T-cell (primary cell): ENCODE measurements at regions not wholly inside any gene's neighbourhood (a gene's known extent, or its start where the extent isn't known, plus 50 kb on each side); places are given as distances from the start of the nearest gene placed in this dataset.

Experiments used
- ATAC-seq, 4 experiments: fragments of 200-7000 bp in 3 of 4; fragments of 150-1000 bp in 1 of 4; cut with Tn5 transposase; replicated peaks in 1 of 4; 1 replicate in 3 of 4; 2 replicates in 1 of 4; pipeline ENCODE4 v1.10.0; 2021; ENCODE audit warnings: moderate library complexity in 3 of 4, mild to moderate bottlenecking in 2 of 4, moderate number of reproducible peaks in 1 of 4
- CTCF ChIA-PET, 2 donors: fragments of 300-600 bp; sonication (Branson Sonifier 250); formaldehyde crosslinking; loops; one replicate each; lab custom pipeline; 2022; ENCODE audit warnings: antibody characterized with exemption in 2 of 2; lab: Charles Lee
- POLR2A ChIA-PET, 2 donors: fragments of 300-600 bp; sonication (Branson Sonifier 250); formaldehyde crosslinking; loops; one replicate each; lab custom pipeline; 2022; ENCODE audit warnings: antibody characterized with exemption in 2 of 2; lab: Charles Lee
- DNase-seq, 35 experiments: peaks; one replicate each; pipeline versions ENCODE4 v3.0.0 to v3.0.0-alpha.2; 2013 to 2023
- H3K27ac ChIP-seq: one replicate; pipeline ENCODE4 v1.5.1; 2013; ENCODE audit warnings: low read length
- H3K27me3 ChIP-seq, 2 experiments: replicated peaks in 1 of 2; 1 replicate in 1 of 2; 2 replicates in 1 of 2; pipeline versions ENCODE4 v1.6.1 to v1.7.0; 2013; ENCODE audit warnings: low read length in 1 of 2, mixed read lengths in 1 of 2; ENCODE audit not compliant: control insufficient read depth in 2 of 2, insufficient read depth in 2 of 2; ENCODE audit errors: extremely low read depth in 1 of 2
- H3K36me3 ChIP-seq, 2 donors: 1 replicate in 1 of 2; 2 replicates in 1 of 2; pipeline versions ENCODE4 v1.6.1 to v1.7.0; 2013; ENCODE audit warnings: low read length in 1 of 2; ENCODE audit not compliant: control insufficient read depth in 2 of 2, insufficient read depth in 1 of 2; ENCODE audit errors: extremely low read depth in 1 of 2
- H3K4me1 ChIP-seq, 2 experiments: 1 replicate in 1 of 2; 2 replicates in 1 of 2; pipeline versions ENCODE4 v1.6.1 to v1.7.0; 2013; ENCODE audit warnings: low read length in 2 of 2, mixed read lengths in 1 of 2; ENCODE audit not compliant: insufficient read depth in 2 of 2, control insufficient read depth in 1 of 2; ENCODE audit errors: extremely low read depth in 1 of 2
- H3K4me3 ChIP-seq, 2 donors: 1 replicate in 1 of 2; 2 replicates in 1 of 2; pipeline versions ENCODE4 v1.5.1 to v1.7.0; 2013; ENCODE audit warnings: mild to moderate bottlenecking in 2 of 2, low read length in 1 of 2, moderate library complexity in 1 of 2; ENCODE audit not compliant: control insufficient read depth in 1 of 2; ENCODE audit errors: extremely low read depth in 1 of 2
- H3K9me3 ChIP-seq: 2 replicates; pipeline ENCODE4 v1.7.0; 2013
- H3K27ac Mint-ChIP-seq, 2 donors: one replicate each; pipeline ENCODE4 v1.8.0; 2020 to 2021; ENCODE audit warnings: mild to moderate bottlenecking in 2 of 2, mixed read lengths in 2 of 2
- H3K27me3 Mint-ChIP-seq, 2 donors: one replicate each; pipeline ENCODE4 v1.8.0; 2021 to 2022; ENCODE audit warnings: mixed read lengths in 2 of 2
- H3K36me3 Mint-ChIP-seq: one replicate; pipeline ENCODE4 v1.8.0; 2021; ENCODE audit warnings: mixed read lengths
- H3K4me1 Mint-ChIP-seq, 3 donors: one replicate each; pipeline ENCODE4 v1.8.0; 2020 to 2022; ENCODE audit warnings: mixed read lengths in 3 of 3, mild to moderate bottlenecking in 1 of 3
- H3K4me3 Mint-ChIP-seq, 3 donors: one replicate each; pipeline ENCODE4 v1.8.0; 2020 to 2022; ENCODE audit warnings: mild to moderate bottlenecking in 3 of 3, mixed read lengths in 3 of 3, moderate library complexity in 3 of 3
- H3K9me3 Mint-ChIP-seq, 3 donors: one replicate each; pipeline ENCODE4 v1.8.0; 2020 to 2022; ENCODE audit warnings: mixed read lengths in 3 of 3
- WGBS: methylation state at CpG from one replicate; pipeline ENCODE4 v1.1.5; 2013; ENCODE audit warnings: missing lambda C conversion rate; ENCODE audit not compliant: insufficient coverage; 5-methylcytosine and 5-hydroxymethylcytosine counted together

GRCh38 chr6:66900133-66901083 lies 1193.4 kb upstream of the EYS start:
- CTCF ChIA-PET: no interaction called here
- POLR2A ChIA-PET: no interaction called here
- no peaks in the 10 kb centered on the region for H3K36me3 ChIP-seq
- no peaks in the 10 kb centered on the region for H3K4me1 ChIP-seq
- Mint-ChIP-seq H3K36me3 (no peaks in the 10 kb centered on the region), H3K9me3 (peaks cover 0 to 24% (median 18%) of the 10 kb centered on the region in 3 donors), H3K27ac (no peak overlapping the region), H3K4me1 (no peaks in the 10 kb centered on the region), H3K27me3 (no peaks in the 10 kb centered on the region), H3K4me3 (no peak overlapping the region)
- DNase-seq: no peak
- no peak overlapping the region for H3K4me3 ChIP-seq
- ATAC-seq: no peak
- no peak overlapping the region for H3K27ac ChIP-seq
- no peaks in the 10 kb centered on the region for H3K9me3 ChIP-seq
- no peaks in the 10 kb centered on the region for H3K27me3 ChIP-seq
- 56% methylated on average over 3 of the region's 8 CpGs for WGBS

GRCh38 chr6:66897576-66897975 lies 1190.5 kb upstream of the EYS start:
- Histone ChIP-seq H3K4me1 (no peaks in the 10 kb centered on the region), H3K27me3 (no peaks in the 10 kb centered on the region), H3K36me3 (no peaks in the 10 kb centered on the region), H3K27ac (no peak overlapping the region), H3K9me3 (no peaks in the 10 kb centered on the region), H3K4me3 (no peak overlapping the region)
- no CpG with 5 or more reads among the region's 2 CpGs for WGBS
- Mint-ChIP-seq H3K4me3 (no peak overlapping the region), H3K27ac (no peak overlapping the region), H3K4me1 (no peaks in the 10 kb centered on the region), H3K36me3 (no peaks in the 10 kb centered on the region), H3K9me3 (peaks cover 0 to 26% (median 16%) of the 10 kb centered on the region in 3 donors), H3K27me3 (no peaks in the 10 kb centered on the region)
- POLR2A ChIA-PET: no interaction called here
- DNase-seq (peak in 5 of 35 experiments; percentile 1 to 10 (median 1)), ATAC-seq (no peak)
- CTCF ChIA-PET: no interaction called here

GRCh38 chr6:66896415-66896814 lies 1189.4 kb upstream of the EYS start:
- DNase-seq: no peak
- H3K27ac Mint-ChIP-seq: no peak overlapping the region
- H3K9me3 Mint-ChIP-seq: peaks cover 0 to 24% (median 16%) of the 10 kb centered on the region in 3 donors
- CTCF ChIA-PET: no interaction called here
- H3K36me3 Mint-ChIP-seq: no peaks in the 10 kb centered on the region
- POLR2A ChIA-PET: no interaction called here
- H3K27me3 Mint-ChIP-seq: no peaks in the 10 kb centered on the region
- H3K27me3 ChIP-seq: no peaks in the 10 kb centered on the region
- 100% methylated on average over 1 of the region's 5 CpGs for WGBS
- peaks cover under 1% of the 10 kb centered on the region for H3K9me3 ChIP-seq
- H3K4me1 ChIP-seq: no peaks in the 10 kb centered on the region
- H3K4me3 ChIP-seq: no peak overlapping the region
- no peak overlapping the region for H3K27ac ChIP-seq
- no peak overlapping the region for H3K4me3 Mint-ChIP-seq
- no peaks in the 10 kb centered on the region for H3K36me3 ChIP-seq
- no peak for ATAC-seq
- H3K4me1 Mint-ChIP-seq: no peaks in the 10 kb centered on the region

GRCh38 chr6:66883453-66883852 lies 1176.4 kb upstream of the EYS start:
- Histone ChIP-seq H3K27me3 (no peaks in the 10 kb centered on the region), H3K9me3 (no peaks in the 10 kb centered on the region), H3K27ac (no peak overlapping the region), H3K36me3 (no peaks in the 10 kb centered on the region), H3K4me1 (no peaks in the 10 kb centered on the region), H3K4me3 (no peak overlapping the region)
- POLR2A ChIA-PET: no interaction called here
- no peak overlapping the region for H3K27ac Mint-ChIP-seq
- peaks cover 15 to 22% (median 15%) of the 10 kb centered on the region in 3 donors for H3K9me3 Mint-ChIP-seq
- WGBS: no CpG with 5 or more reads among the region's 1 CpG
- DNase-seq (no peak), ATAC-seq (no peak)
- CTCF ChIA-PET: interaction anchor here in 1 of 2 donors (0.7 kb wide), 1 partner anchor 84 kb away, joined by 3 read pairs; no protein-coding TSS in a partner anchor
- H3K27me3 Mint-ChIP-seq: no peaks in the 10 kb centered on the region
- no peaks in the 10 kb centered on the region for H3K4me1 Mint-ChIP-seq
- no peaks in the 10 kb centered on the region for H3K36me3 Mint-ChIP-seq
- H3K4me3 Mint-ChIP-seq: no peak overlapping the region

- H3K4me1 ChIP-seq: no peaks in the 10 kb centered on the region
- H3K27ac ChIP-seq: no peak overlapping the region
- ATAC-seq (no peak), DNase-seq (no peak)
- H3K9me3 ChIP-seq: peaks cover 2% of the 10 kb centered on the region
- no peaks in the 10 kb centered on the region for H3K36me3 ChIP-seq
- no CpG with 5 or more reads among the region's 1 CpG for WGBS
- H3K27ac Mint-ChIP-seq: no peak overlapping the region
- no peak overlapping the region for H3K4me3 ChIP-seq
- no peak overlapping the region for H3K4me3 Mint-ChIP-seq
- ChIA-PET CTCF (no interaction called here), POLR2A (no interaction called here)
- no peaks in the 10 kb centered on the region for H3K36me3 Mint-ChIP-seq
- H3K4me1 Mint-ChIP-seq: no peaks in the 10 kb centered on the region
- no peaks in the 10 kb centered on the region for H3K27me3 Mint-ChIP-seq
- H3K27me3 ChIP-seq: no peaks in the 10 kb centered on the region
- H3K9me3 Mint-ChIP-seq: peaks cover 12 to 24% (median 16%) of the 10 kb centered on the region in 3 donors
These were observed 1159.8 kb upstream of the EYS start for GRCh38 chr6:66866801-66867200.

- CTCF ChIA-PET: no interaction called here
These were observed 1158.7 kb upstream of the EYS start for GRCh38 chr6:66865771-66866170.

More at GRCh38 chr6:66865771-66866170, 1158.7 kb upstream of the EYS start:
- Mint-ChIP-seq H3K36me3 (no peaks in the 10 kb centered on the region), H3K27me3 (no peaks in the 10 kb centered on the region), H3K4me3 (no peak overlapping the region), H3K4me1 (no peaks in the 10 kb centered on the region), H3K9me3 (peaks cover 16 to 22% (median 21%) of the 10 kb centered on the region in 3 donors), H3K27ac (no peak overlapping the region)
- Histone ChIP-seq H3K4me3 (no peak overlapping the region), H3K27me3 (no peaks in the 10 kb centered on the region), H3K4me1 (no peaks in the 10 kb centered on the region), H3K9me3 (peaks cover 2% of the 10 kb centered on the region), H3K36me3 (no peaks in the 10 kb centered on the region), H3K27ac (no peak overlapping the region)
- POLR2A ChIA-PET: no interaction called here
- DNase-seq (no peak), ATAC-seq (no peak)
